HFF-Myc (cell line): ENCODE measurements at regions not wholly inside any gene's neighbourhood (a gene's known extent, or its start where the extent isn't known, plus 50 kb on each side); places are given as distances from the start of the nearest gene placed in this dataset.

Experiments
- DNase-seq: peaks from one replicate; pipeline ENCODE4 v3.0.0-alpha.2; 2011; ENCODE audit warnings: low read depth; ENCODE audit errors: extremely low read depth
- H3K4me3 ChIP-seq: replicated peaks from 2 replicates; pipeline ENCODE4 v1.5.1; 2011; ENCODE audit warnings: low read depth, mild to moderate bottlenecking, control low read depth, low read length
- TF ChIP-seq, protein P1 (sequence below): IDR thresholded peaks from 2 replicates; pipeline ENCODE4 v1.5.1; 2012; ENCODE audit warnings: mild to moderate bottlenecking, low read depth, low read length, control low read depth; ENCODE audit errors: missing control alignments

- no peak overlapping the region for H3K4me3 ChIP-seq
- DNase-seq: no peak
These were observed 69.7 kb upstream of the GRAMD1B start for GRCh38 chr11:123360267-123360936.

GRCh38 chr11:123357990-123358827 lies 71.9 kb upstream of the GRAMD1B start:
- H3K4me3 ChIP-seq: peak overlapping the region; percentile 31
- no peak for DNase-seq
- TF ChIP-seq, protein P1, sequence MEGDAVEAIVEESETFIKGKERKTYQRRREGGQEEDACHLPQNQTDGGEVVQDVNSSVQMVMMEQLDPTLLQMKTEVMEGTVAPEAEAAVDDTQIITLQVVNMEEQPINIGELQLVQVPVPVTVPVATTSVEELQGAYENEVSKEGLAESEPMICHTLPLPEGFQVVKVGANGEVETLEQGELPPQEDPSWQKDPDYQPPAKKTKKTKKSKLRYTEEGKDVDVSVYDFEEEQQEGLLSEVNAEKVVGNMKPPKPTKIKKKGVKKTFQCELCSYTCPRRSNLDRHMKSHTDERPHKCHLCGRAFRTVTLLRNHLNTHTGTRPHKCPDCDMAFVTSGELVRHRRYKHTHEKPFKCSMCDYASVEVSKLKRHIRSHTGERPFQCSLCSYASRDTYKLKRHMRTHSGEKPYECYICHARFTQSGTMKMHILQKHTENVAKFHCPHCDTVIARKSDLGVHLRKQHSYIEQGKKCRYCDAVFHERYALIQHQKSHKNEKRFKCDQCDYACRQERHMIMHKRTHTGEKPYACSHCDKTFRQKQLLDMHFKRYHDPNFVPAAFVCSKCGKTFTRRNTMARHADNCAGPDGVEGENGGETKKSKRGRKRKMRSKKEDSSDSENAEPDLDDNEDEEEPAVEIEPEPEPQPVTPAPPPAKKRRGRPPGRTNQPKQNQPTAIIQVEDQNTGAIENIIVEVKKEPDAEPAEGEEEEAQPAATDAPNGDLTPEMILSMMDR: no peak

More at GRCh38 chr11:123360267-123360936, 69.7 kb upstream of the GRAMD1B start:
- TF ChIP-seq, protein P1: no peak

DNA sequence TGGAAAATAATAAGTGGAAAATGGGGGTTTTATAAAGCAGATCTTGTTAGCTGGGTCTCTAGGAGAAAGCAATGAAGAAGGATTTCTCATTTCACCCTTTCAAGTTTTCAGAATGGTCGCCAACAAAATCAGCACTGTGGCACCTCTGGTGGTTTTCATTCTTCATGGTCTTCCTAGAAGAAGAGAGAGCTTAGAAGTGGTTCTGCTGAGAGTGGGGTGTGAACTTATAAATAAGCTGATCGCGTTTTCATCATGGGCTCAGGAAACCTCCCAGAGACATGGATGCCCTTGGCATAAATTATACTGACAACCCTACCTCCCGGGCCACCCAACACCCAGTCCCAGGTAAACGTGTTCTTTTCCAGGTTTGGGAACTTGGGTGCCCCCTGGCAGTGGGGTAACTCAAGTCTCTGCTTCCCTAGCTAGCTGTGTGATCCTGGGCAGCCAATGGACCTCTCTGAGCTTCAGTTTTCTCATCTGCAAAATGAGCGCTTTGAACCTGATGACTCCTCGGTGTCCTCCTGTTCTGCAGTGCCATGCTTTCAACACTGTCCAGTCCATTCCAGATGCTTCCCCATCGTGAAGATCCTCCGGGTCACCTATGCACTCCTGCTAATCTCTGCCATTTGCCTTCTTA lies 72.6 kb upstream of the GRAMD1B start:
- no peak for DNase-seq
- H3K4me3 ChIP-seq: no peak overlapping the region
- TF ChIP-seq, protein P1: no peak

DNA sequence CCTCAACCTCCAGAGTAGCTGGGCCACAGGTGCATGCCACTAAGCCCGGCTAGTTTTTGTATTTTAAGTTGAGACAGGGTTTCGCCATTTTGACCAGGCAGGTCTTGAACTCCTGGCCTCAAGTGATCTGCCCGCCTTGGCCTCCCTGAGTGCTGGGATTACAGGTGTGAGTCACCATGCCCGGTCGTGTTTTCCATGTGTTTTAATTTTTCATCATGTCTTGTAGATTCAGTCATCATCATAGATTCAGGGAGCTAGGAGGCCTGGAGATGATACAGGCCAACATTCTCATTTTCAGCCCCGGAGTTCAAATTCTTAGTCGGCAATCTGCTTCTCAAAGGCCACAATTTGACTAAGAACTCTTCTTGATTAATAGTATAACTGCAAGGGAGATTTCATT lies 73.5 kb upstream of the GRAMD1B start:
- no peak for DNase-seq
- H3K4me3 ChIP-seq: no peak overlapping the region
- TF ChIP-seq, protein P1: no peak

GRCh38 chr11:123354371-123354975 lies 75.6 kb upstream of the GRAMD1B start:
- no peak for DNase-seq
- TF ChIP-seq, protein P1: no peak
- no peak overlapping the region for H3K4me3 ChIP-seq

DNA sequence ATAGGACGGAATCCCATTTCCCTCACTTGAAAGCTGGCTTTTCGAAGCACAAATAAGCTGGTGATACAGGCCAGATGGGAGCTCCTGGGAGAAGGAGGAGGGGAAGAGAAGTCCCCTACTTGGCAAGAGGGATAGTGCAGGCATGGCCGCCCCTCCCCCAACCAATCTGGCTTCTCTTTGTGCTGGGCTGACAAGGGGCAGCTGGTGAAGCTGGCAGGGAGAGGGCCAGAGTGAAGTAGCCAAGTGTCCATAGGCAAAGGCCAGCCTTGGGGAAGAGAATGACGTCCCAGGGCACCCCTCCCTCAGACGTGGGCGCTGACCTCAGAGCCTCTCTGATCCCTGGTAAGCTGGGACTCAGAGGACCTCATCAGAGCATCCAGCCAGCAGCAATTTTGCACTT lies 78.7 kb upstream of the GRAMD1B start:
- H3K4me3 ChIP-seq: no peak overlapping the region
- TF ChIP-seq, protein P1: no peak
- no peak for DNase-seq
